ENCODE measurements at regions not wholly inside any gene's neighbourhood (a gene's known extent, or its start where the extent isn't known, plus 50 kb on each side); places are given as distances from the start of the nearest gene placed in this dataset.

GRCh38 chr12:25734529-25735180 lies 181.6 kb upstream of the LMNTD1 start:
- no peak for DNase-seq
- ATAC-seq = no peak
- intact Hi-C loops (cut with DNase I) = no loop called here

- ATAC-seq (no peak), DNase-seq (no peak)
- intact Hi-C loops (cut with DNase I) = no loop called here
Measured at GRCh38 chr12:25740617-25741016, 187.5 kb upstream of the LMNTD1 start.

GRCh38 chr12:25741917-25742316 lies 188.8 kb upstream of the LMNTD1 start:
- ATAC-seq = no peak
- intact Hi-C loops (cut with DNase I) = no loop called here

GRCh38 chr12:25743679-25744215 lies 190.7 kb upstream of the LMNTD1 start:
- ATAC-seq (no peak), DNase-seq (no peak)
- intact Hi-C loops (cut with DNase I) = no loop called here

More at GRCh38 chr12:25741917-25742316, 188.8 kb upstream of the LMNTD1 start:
- DNase-seq = no peak

GRCh38 chr12:25744313-25744712 lies 191.2 kb upstream of the LMNTD1 start:
- no peak for ATAC-seq
- intact Hi-C loops (cut with DNase I) = no loop called here
- no peak for DNase-seq

- no peak for DNase-seq
- intact Hi-C loops (cut with DNase I) = no loop called here
- no peak for ATAC-seq
Measured at GRCh38 chr12:25745281-25745680, 192.2 kb upstream of the LMNTD1 start.

GRCh38 chr12:25746131-25746530 lies 193.0 kb upstream of the LMNTD1 start:
- intact Hi-C loops (cut with DNase I) = no loop called here
- DNase-seq = no peak
- no peak for ATAC-seq

GRCh38 chr12:25752710-25753309 lies 199.7 kb upstream of the LMNTD1 start:
- DNase-seq = no peak
- ATAC-seq = no peak
- intact Hi-C loops (cut with DNase I) = no loop called here

- DNase-seq (no peak), ATAC-seq (no peak)
- intact Hi-C loops (cut with DNase I) = no loop called here
Measured at GRCh38 chr12:25755136-25755970, 202.3 kb upstream of the LMNTD1 start.

- ATAC-seq (no peak), DNase-seq (no peak)
- intact Hi-C loops (cut with DNase I) = no loop called here
Measured at GRCh38 chr12:25755971-25756260, 202.6 kb upstream of the RASSF8 start.

- intact Hi-C loops (cut with DNase I) = no loop called here
- no peak for DNase-seq
- ATAC-seq = no peak
Measured at GRCh38 chr12:25757037-25757665, 201.3 kb upstream of the RASSF8 start.

GRCh38 chr12:25759752-25760151 lies 198.7 kb upstream of the RASSF8 start:
- intact Hi-C loops (cut with DNase I) = no loop called here
- no peak for ATAC-seq
- no peak for DNase-seq

- intact Hi-C loops (cut with DNase I) = no loop called here
- no peak for ATAC-seq
- no peak for DNase-seq
Measured at GRCh38 chr12:25761356-25761755, 197.1 kb upstream of the RASSF8 start.

- intact Hi-C loops (cut with DNase I) = no loop called here
- no peak for ATAC-seq
- no peak for DNase-seq
Measured at GRCh38 chr12:25764409-25764808, 194.1 kb upstream of the RASSF8 start.

- ATAC-seq = no peak
- intact Hi-C loops (cut with DNase I) = no loop called here
- DNase-seq = no peak
Measured at GRCh38 chr12:25764892-25765291, 193.6 kb upstream of the RASSF8 start.

- DNase-seq (no peak), ATAC-seq (no peak)
- intact Hi-C loops (cut with DNase I) = no loop called here
Measured at GRCh38 chr12:25767606-25768005, 190.9 kb upstream of the RASSF8 start.

- ATAC-seq (no peak), DNase-seq (no peak)
- intact Hi-C loops (cut with DNase I) = no loop called here
Measured at GRCh38 chr12:25768151-25768550, 190.3 kb upstream of the RASSF8 start.

- DNase-seq = no peak
- intact Hi-C loops (cut with DNase I) = no loop called here
- ATAC-seq = peak in 1 of 2 donors; percentile 96
Measured at GRCh38 chr12:25769082-25769945, 189.2 kb upstream of the RASSF8 start.

- DNase-seq (no peak), ATAC-seq (no peak)
- intact Hi-C loops (cut with DNase I) = no loop called here
Measured at GRCh38 chr12:25771041-25771440, 187.4 kb upstream of the RASSF8 start.
